H1 (cell line): ENCODE measurements at regions not wholly inside any gene's neighbourhood (a gene's known extent, or its start where the extent isn't known, plus 50 kb on each side); places are given as distances from the start of the nearest gene placed in this dataset.

Experiments
- CEBPB ChIP-seq: IDR thresholded peaks from 2 replicates; pipeline ENCODE4 v1.6.1; 2012; ENCODE audit warnings: low read depth, low read length
- TAF7 ChIP-seq: optimal IDR thresholded peaks from 2 replicates; pipeline ENCODE3; 2011; ENCODE audit warnings: low read depth, mild to moderate bottlenecking, inconsistent platforms, low read length, moderate library complexity, borderline replicate concordance

DNA sequence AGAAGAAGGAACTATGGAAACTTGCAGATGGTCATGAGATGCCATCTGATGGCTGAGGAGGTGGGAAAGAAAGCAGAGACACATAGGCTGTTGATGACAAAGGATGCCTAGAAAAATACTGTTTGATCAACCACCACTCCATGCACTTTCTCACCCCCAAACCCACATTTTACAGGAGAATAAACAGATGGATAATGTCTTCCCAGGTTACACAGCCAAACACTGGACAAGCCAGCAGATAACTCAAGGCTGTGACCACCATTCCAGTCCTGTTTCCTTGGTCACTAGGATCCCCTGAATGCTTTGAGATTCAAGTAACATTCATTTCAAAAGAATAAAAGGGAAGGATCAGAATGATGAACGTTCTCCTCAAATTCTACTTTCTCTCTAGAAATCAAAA lies 733.0 kb upstream of the SOX11 start (continued):
- TF ChIP-seq TAF7 (no peak), CEBPB (no peak)
